ENCODE measurements at regions not wholly inside any gene's neighbourhood (a gene's known extent, or its start where the extent isn't known, plus 50 kb on each side); places are given as distances from the start of the nearest gene placed in this dataset.
"Not testable (repeated sequence)": the region's sequence is repeated elsewhere in the genome, so short reads cannot be mapped to it uniquely, and the experiment has no call there.

DNA sequence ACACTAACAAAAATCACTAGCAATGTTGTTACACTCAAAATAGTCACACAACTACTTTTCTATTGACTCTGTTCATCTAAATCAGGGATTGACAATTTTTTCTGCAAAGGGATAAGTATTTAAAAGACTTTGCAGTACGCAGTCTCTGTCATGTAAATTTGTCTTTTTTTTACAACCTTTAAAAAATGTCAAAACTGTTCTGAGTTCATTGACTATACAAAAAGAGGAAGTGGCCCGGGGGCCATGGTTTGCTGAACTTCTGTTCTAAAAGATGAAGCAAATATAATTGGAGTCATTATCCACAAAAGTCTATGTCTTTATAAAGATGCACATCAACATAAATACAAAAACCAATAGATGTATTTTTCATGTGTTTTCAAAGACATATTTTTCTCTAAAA is 1310.3 kb downstream of the RPA4 start:
- H3K4me1 Mint-ChIP-seq = no peaks in the 10 kb centered on the region
- H3K4me3 ChIP-seq (ENCODE audit: low read length) = no peak overlapping the region
- ATAC-seq (no peak), DNase-seq (no peak)
- H3K27me3 Mint-ChIP-seq (ENCODE audit: low read depth in 2 of 2) = no peaks in the 10 kb centered on the region
- no peaks in the 10 kb centered on the region for H3K27me3 ChIP-seq (ENCODE audit: control insufficient read depth, insufficient read depth, low read length)
- H3K36me3 Mint-ChIP-seq = no peaks in the 10 kb centered on the region
- H3K27ac ChIP-seq (ENCODE audit: low read length) = no peak overlapping the region
- no peak overlapping the region for H3K27ac Mint-ChIP-seq
- no peak overlapping the region for H3K4me3 Mint-ChIP-seq
- peaks cover 8% of the 10 kb centered on the region in 2 donors for H3K9me3 Mint-ChIP-seq
- no peaks in the 10 kb centered on the region for H3K9me3 ChIP-seq (ENCODE audit: control insufficient read depth, insufficient read depth, low read length)
- no CpG with 5 or more reads among the region's 2 CpGs for WGBS (ENCODE audit: insufficient coverage)
- no peaks in the 10 kb centered on the region for H3K36me3 ChIP-seq (ENCODE audit: control insufficient read depth, insufficient read depth, low read length)
- H3K4me1 ChIP-seq (ENCODE audit: control insufficient read depth, insufficient read depth, low read length) = no peaks in the 10 kb centered on the region
- TF ChIP-seq, protein P1, sequence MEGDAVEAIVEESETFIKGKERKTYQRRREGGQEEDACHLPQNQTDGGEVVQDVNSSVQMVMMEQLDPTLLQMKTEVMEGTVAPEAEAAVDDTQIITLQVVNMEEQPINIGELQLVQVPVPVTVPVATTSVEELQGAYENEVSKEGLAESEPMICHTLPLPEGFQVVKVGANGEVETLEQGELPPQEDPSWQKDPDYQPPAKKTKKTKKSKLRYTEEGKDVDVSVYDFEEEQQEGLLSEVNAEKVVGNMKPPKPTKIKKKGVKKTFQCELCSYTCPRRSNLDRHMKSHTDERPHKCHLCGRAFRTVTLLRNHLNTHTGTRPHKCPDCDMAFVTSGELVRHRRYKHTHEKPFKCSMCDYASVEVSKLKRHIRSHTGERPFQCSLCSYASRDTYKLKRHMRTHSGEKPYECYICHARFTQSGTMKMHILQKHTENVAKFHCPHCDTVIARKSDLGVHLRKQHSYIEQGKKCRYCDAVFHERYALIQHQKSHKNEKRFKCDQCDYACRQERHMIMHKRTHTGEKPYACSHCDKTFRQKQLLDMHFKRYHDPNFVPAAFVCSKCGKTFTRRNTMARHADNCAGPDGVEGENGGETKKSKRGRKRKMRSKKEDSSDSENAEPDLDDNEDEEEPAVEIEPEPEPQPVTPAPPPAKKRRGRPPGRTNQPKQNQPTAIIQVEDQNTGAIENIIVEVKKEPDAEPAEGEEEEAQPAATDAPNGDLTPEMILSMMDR (IDR thresholded peaks at IDR 0.05) = no peak
- intact Hi-C loops (cut with micrococcal nuclease) = no loop called here

DNA sequence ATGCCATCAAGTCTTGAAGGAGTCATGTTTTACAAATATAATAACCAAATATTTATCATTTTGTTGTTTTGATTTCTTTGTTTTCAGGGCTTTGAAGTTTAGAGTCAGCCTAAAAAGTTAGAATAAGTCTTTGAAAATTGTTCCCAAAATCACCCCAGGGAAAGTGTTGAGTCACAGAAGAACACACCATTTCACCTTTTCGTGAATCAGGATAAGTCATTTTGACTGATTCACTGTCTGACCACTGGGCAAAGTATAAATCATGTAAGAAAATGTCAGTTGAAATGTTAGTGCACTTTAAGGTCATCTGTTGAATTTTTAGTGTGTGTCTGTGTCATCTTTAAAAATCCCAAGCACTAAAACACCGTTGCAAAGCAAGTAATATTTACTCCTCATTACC is 1320.1 kb downstream of the RPA4 start:
- no peaks in the 10 kb centered on the region for H3K36me3 Mint-ChIP-seq
- WGBS (ENCODE audit: insufficient coverage) = no CpG with 5 or more reads among the region's 2 CpGs
- H3K36me3 ChIP-seq (ENCODE audit: control insufficient read depth, insufficient read depth, low read length) = no peaks in the 10 kb centered on the region
- H3K4me3 ChIP-seq (ENCODE audit: low read length) = no peak overlapping the region
- ATAC-seq = no peak
- TF ChIP-seq, protein P1 (IDR thresholded peaks at IDR 0.05) = no peak
- H3K27ac Mint-ChIP-seq = no peak overlapping the region
- H3K9me3 Mint-ChIP-seq = peaks cover 5 to 8% of the 10 kb centered on the region in 2 donors
- no peak overlapping the region for H3K27ac ChIP-seq (ENCODE audit: low read length)
- no peaks in the 10 kb centered on the region for H3K4me1 ChIP-seq (ENCODE audit: control insufficient read depth, insufficient read depth, low read length)
- H3K4me3 Mint-ChIP-seq = no peak overlapping the region
- H3K27me3 Mint-ChIP-seq (ENCODE audit: low read depth in 2 of 2) = no peaks in the 10 kb centered on the region
- no peak for DNase-seq
- H3K27me3 ChIP-seq (ENCODE audit: control insufficient read depth, insufficient read depth, low read length) = no peaks in the 10 kb centered on the region
- H3K4me1 Mint-ChIP-seq = no peaks in the 10 kb centered on the region
- H3K9me3 ChIP-seq (ENCODE audit: control insufficient read depth, insufficient read depth, low read length) = no peaks in the 10 kb centered on the region
- intact Hi-C loops (cut with micrococcal nuclease) = no loop called here

DNA sequence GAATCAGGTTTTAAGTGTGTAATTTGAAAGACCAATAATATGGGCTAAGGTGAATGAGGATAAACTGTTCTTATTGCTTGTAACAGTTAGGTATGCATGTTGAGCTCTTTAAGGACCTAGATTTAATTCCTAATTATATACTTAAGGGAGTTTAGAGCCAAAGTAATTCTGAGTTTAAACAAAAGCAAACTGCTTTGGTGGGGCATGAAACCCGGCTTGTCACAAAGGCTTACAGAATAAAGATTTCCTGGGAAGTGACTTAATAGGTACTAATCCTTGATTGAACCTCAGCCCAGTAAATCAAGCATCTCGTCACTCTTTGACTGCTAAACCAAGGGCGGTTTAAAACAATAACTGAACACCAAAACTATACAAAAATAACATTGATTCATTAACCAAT is 1324.2 kb downstream of the RPA4 start:
- H3K4me1 ChIP-seq (ENCODE audit: control insufficient read depth, insufficient read depth, low read length) = no peaks in the 10 kb centered on the region
- Mint-ChIP-seq H3K36me3 (no peaks in the 10 kb centered on the region), H3K27me3 (ENCODE audit: low read depth in 2 of 2) (no peaks in the 10 kb centered on the region), H3K9me3 (peaks cover 2 to 4% of the 10 kb centered on the region in 2 donors), H3K4me1 (no peaks in the 10 kb centered on the region), H3K4me3 (no peak overlapping the region), H3K27ac (no peak overlapping the region)
- no peaks in the 10 kb centered on the region for H3K27me3 ChIP-seq (ENCODE audit: control insufficient read depth, insufficient read depth, low read length)
- no CpG with 5 or more reads among the region's 3 CpGs for WGBS (ENCODE audit: insufficient coverage)
- no peak overlapping the region for H3K4me3 ChIP-seq (ENCODE audit: low read length)
- no peaks in the 10 kb centered on the region for H3K36me3 ChIP-seq (ENCODE audit: control insufficient read depth, insufficient read depth, low read length)
- TF ChIP-seq, protein P1 (IDR thresholded peaks at IDR 0.05) = no peak
- H3K9me3 ChIP-seq (ENCODE audit: control insufficient read depth, insufficient read depth, low read length) = peaks cover 14% of the 10 kb centered on the region
- ATAC-seq (no peak), DNase-seq (no peak)
- H3K27ac ChIP-seq (ENCODE audit: low read length) = no peak overlapping the region
- intact Hi-C loops (cut with micrococcal nuclease) = no loop called here

DNA sequence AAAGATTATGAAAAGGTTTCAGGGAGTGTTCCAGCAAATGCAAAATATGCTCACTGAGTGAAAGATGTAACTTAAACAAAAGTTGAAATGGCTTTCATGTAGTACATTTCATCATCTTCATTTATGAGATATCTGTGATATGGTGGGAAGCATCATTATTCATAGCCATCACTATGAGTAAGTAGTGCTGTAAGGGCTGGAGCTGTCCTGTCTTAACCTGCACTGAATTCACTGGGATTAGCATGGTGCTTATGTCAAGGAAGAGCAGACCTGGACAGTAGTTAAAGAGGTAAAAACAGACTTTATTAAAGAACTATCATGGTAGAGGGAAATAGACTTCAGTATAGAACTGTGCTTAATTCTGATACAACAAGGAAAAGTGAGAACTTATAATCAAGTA is 1347.3 kb downstream of the RPA4 start:
- H3K4me1 Mint-ChIP-seq = no peaks in the 10 kb centered on the region
- DNase-seq = no peak
- TF ChIP-seq, protein P1 (IDR thresholded peaks at IDR 0.05) = no peak
- Histone ChIP-seq H3K4me1 (ENCODE audit: control insufficient read depth, insufficient read depth, low read length) (no peaks in the 10 kb centered on the region), H3K36me3 (ENCODE audit: control insufficient read depth, insufficient read depth, low read length) (no peaks in the 10 kb centered on the region), H3K27ac (ENCODE audit: low read length) (no peak overlapping the region), H3K9me3 (ENCODE audit: control insufficient read depth, insufficient read depth, low read length) (no peaks in the 10 kb centered on the region), H3K27me3 (ENCODE audit: control insufficient read depth, insufficient read depth, low read length) (no peaks in the 10 kb centered on the region), H3K4me3 (ENCODE audit: low read length) (no peak overlapping the region)
- H3K4me3 Mint-ChIP-seq = no peak overlapping the region
- no peak for ATAC-seq
- intact Hi-C loops (cut with micrococcal nuclease) = no loop called here
- no peak overlapping the region for H3K27ac Mint-ChIP-seq
- H3K36me3 Mint-ChIP-seq = no peaks in the 10 kb centered on the region
- H3K9me3 Mint-ChIP-seq = peaks cover 8 to 14% of the 10 kb centered on the region in 2 donors
- H3K27me3 Mint-ChIP-seq (ENCODE audit: low read depth in 2 of 2) = no peaks in the 10 kb centered on the region

DNA sequence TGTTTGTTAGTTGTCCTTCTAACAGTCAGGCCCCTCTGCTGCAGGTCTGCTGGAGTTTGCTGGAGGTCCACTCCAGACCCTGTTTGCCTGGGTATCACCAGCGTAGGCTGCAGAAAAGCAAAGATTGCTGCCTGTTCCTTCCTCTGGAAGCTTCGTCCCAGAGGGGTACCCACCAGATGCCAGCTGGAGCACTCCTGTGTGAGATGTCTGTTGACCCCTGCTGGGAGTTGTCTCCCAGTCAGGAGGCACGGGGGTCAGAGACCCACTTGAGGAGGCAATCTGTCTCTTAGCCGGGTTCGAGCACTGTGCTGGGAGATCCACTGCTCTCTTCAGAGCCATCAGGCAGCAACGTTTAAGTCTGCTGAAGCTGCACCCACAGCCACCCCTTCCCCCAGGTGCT is 1356.4 kb downstream of the RPA4 start:
- H3K27me3 Mint-ChIP-seq (ENCODE audit: low read depth in 2 of 2); H3K36me3 Mint-ChIP-seq; H3K27ac Mint-ChIP-seq; H3K4me1 Mint-ChIP-seq; H3K27me3 ChIP-seq (ENCODE audit: control insufficient read depth, insufficient read depth, low read length); H3K9me3 ChIP-seq (ENCODE audit: control insufficient read depth, insufficient read depth, low read length); H3K27ac ChIP-seq (ENCODE audit: low read length); H3K36me3 ChIP-seq (ENCODE audit: control insufficient read depth, insufficient read depth, low read length); H3K4me1 ChIP-seq (ENCODE audit: control insufficient read depth, insufficient read depth, low read length); H3K4me3 Mint-ChIP-seq; DNase-seq; intact Hi-C loops (cut with micrococcal nuclease); ATAC-seq; H3K4me3 ChIP-seq (ENCODE audit: low read length): not testable (repeated sequence)
- WGBS (ENCODE audit: insufficient coverage) = 87% methylated on average over 6 of the region's 6 CpGs
- peaks cover 2 to 10% of the 10 kb centered on the region in 2 donors for H3K9me3 Mint-ChIP-seq

All from natural killer cell (primary cell).